GM12878 (cell line): ENCODE measurements at regions not wholly inside any gene's neighbourhood (a gene's known extent, or its start where the extent isn't known, plus 50 kb on each side); places are given as distances from the start of the nearest gene placed in this dataset.

ENCODE experiments used
- ATAC-seq: fragments of 200-7000 bp; cut with Tn5 transposase; 3 replicates; pipeline ENCODE4 v1.9.1; 2020; ENCODE audit warnings: mild to moderate bottlenecking, moderate library complexity
- BruUV-seq: library from RNA; stranded (reverse); fragments of 400-500 nt; replicated peaks from 2 replicates; lab custom pipeline; 2021; lab: Mats Ljungman, UMichigan
- CTCF ChIA-PET: fragments of 300-600 bp; sonication (Branson Sonifier 250); formaldehyde crosslinking; extraction: SDS; loops from one replicate; lab custom pipeline; 2021; ENCODE audit warnings: inconsistent platforms; lab: Yijun Ruan, JAX
- POLR2A ChIA-PET: fragments of 350-600 bp; formaldehyde crosslinking; extraction: SDS; loops from one replicate; lab custom pipeline; 2021; ENCODE audit warnings: inconsistent platforms; lab: Charles Lee
- RAD21 ChIA-PET: fragments of 300-600 bp; sonication (Branson Sonifier 250); formaldehyde crosslinking; loops from one replicate; lab custom pipeline; 2023; ENCODE audit warnings: antibody characterized with exemption; ENCODE audit not compliant: unreplicated experiment; lab: Charles Lee
- SMC1A ChIA-PET: fragments of 300-600 bp; sonication (Branson Sonifier 250); formaldehyde crosslinking; loops from one replicate; lab custom pipeline; 2023; ENCODE audit not compliant: unreplicated experiment, uncharacterized antibody; lab: Charles Lee
- DNase-seq: peaks from one replicate; pipeline ENCODE4 v3.0.0-alpha.2; 2011; ENCODE audit warnings: low read depth, low spot score
- FAIRE-seq: peaks from 3 replicates; lab custom pipeline; 2011; peaks lifted over from hg19 to GRCh38; lab: Jason Lieb, UNC
- H2AFZ ChIP-seq: 2 replicates; pipeline ENCODE4 v1.6.0; 2011; ENCODE audit warnings: low read depth, low read length, control low read depth; ENCODE audit not compliant: control insufficient read depth
- H3K27ac ChIP-seq: 2 replicates; pipeline ENCODE4 v1.5.1; 2011; ENCODE audit warnings: control low read depth; ENCODE audit not compliant: control insufficient read depth, insufficient read depth
- H3K27me3 ChIP-seq, 2 experiments: replicated peaks in 1 of 2; 2 replicates each; pipeline versions ENCODE4 v1.6.0 to v1.6.1; 2011; ENCODE audit warnings: low read length in 1 of 2; ENCODE audit not compliant: control insufficient read depth in 2 of 2, insufficient read depth in 2 of 2
- H3K36me3 ChIP-seq, 2 experiments: 2 replicates each; pipeline ENCODE4 v1.5.1; 2011; ENCODE audit warnings: low read length in 1 of 2; ENCODE audit not compliant: control insufficient read depth in 2 of 2, insufficient read depth in 2 of 2
- H3K4me1 ChIP-seq: 2 replicates; pipeline ENCODE4 v1.6.1; 2011; ENCODE audit warnings: mild to moderate bottlenecking, low read length, moderate library complexity, mixed read lengths; ENCODE audit not compliant: control insufficient read depth, insufficient read depth
- H3K4me2 ChIP-seq: 2 replicates; pipeline ENCODE4 v1.6.0; 2011; ENCODE audit warnings: control low read depth; ENCODE audit not compliant: control insufficient read depth, insufficient read depth
- H3K4me3 ChIP-seq: fragments of 200-600 bp; sonication (generic); 2 replicates; pipeline ENCODE4 v1.5.1; 2016
- H3K79me2 ChIP-seq: 2 replicates; pipeline ENCODE4 v1.6.0; 2011; ENCODE audit warnings: low read length; ENCODE audit not compliant: control insufficient read depth, insufficient read depth
- H3K9ac ChIP-seq: 2 replicates; pipeline ENCODE4 v1.8.0; 2011; ENCODE audit warnings: low read length, control low read depth, mixed read lengths; ENCODE audit not compliant: control insufficient read depth, insufficient read depth
- H3K9me3 ChIP-seq: replicated peaks from 3 replicates; pipeline ENCODE4 v1.5.1; 2011; ENCODE audit warnings: mild to moderate bottlenecking, low read length; ENCODE audit not compliant: control insufficient read depth, insufficient read depth
- H4K20me1 ChIP-seq: 2 replicates; pipeline ENCODE4 v1.6.0; 2011; ENCODE audit not compliant: control insufficient read depth, insufficient read depth
- BACH1 ChIP-seq: fragments of 450-650 bp; IDR thresholded peaks from 2 replicates; pipeline ENCODE4 v1.6.1; 2017; ENCODE audit warnings: mild to moderate bottlenecking, borderline replicate concordance
- CREM ChIP-seq: IDR thresholded peaks from 2 replicates; pipeline ENCODE4 v1.6.1; 2014; ENCODE audit warnings: antibody characterized with exemption, low read depth
- E2F8 ChIP-seq: fragments of 450-650 bp; IDR thresholded peaks from 2 replicates; pipeline ENCODE4 v1.6.1; 2018; ENCODE audit warnings: mild to moderate bottlenecking, low read depth, moderate library complexity; ENCODE audit not compliant: partially characterized antibody
- IKZF1 ChIP-seq: fragments of 450-650 bp; conservative IDR thresholded peaks from 2 replicates; pipeline ENCODE4 v1.6.1; 2017; ENCODE audit warnings: antibody characterized with exemption, mild to moderate bottlenecking
- MTA3 ChIP-seq: IDR thresholded peaks from 2 replicates; pipeline ENCODE4 v1.6.1; 2012; ENCODE audit warnings: low read length, inconsistent platforms, borderline replicate concordance
- NFYB ChIP-seq: IDR thresholded peaks from 2 replicates; pipeline ENCODE4 v1.6.1; 2011; ENCODE audit warnings: low read depth, mild to moderate bottlenecking, low read length, improper control_type of control experiment, moderate library complexity; ENCODE audit not compliant: insufficient read depth
- RAD21 ChIP-seq: IDR thresholded peaks from 2 replicates; pipeline ENCODE4 v1.6.1; 2011; ENCODE audit warnings: mild to moderate bottlenecking, low read depth, low read length, moderate library complexity; ENCODE audit not compliant: insufficient read depth
- REST ChIP-seq: IDR thresholded peaks from 2 replicates; pipeline ENCODE4 v1.6.1; 2012; ENCODE audit warnings: mild to moderate bottlenecking, low read depth, low read length
- USF1 ChIP-seq: IDR thresholded peaks from 2 replicates; pipeline ENCODE4 v1.6.1; 2011; ENCODE audit warnings: borderline replicate concordance, low read depth, mild to moderate bottlenecking, moderate library complexity, mixed read lengths, low read length; ENCODE audit not compliant: insufficient read depth; ENCODE audit errors: extremely low read length
- WGBS: methylation state at CpG from one replicate; pipeline ENCODE4 v1.1.6; 2016; ENCODE audit warnings: low lambda C conversion rate; ENCODE audit not compliant: insufficient replicate concordance, insufficient coverage; ENCODE audit errors: missing lambda C conversion rate; 5-methylcytosine and 5-hydroxymethylcytosine counted together
- in situ Hi-C: fragments of 300-500 bp; cut with MboI; formaldehyde crosslinking; loops from 9 replicates; pipeline ENCODE4 v1.14.3; 2018; ENCODE audit warnings: mixed read lengths
- intact Hi-C: fragments of 100-400 bp; cut with micrococcal nuclease; formaldehyde crosslinking; loops from one replicate; pipeline ENCODE4 v1.14.2; 2022; ENCODE audit not compliant: unreplicated experiment

GRCh38 chr1:99429754-99430153 is 165.5 kb downstream of the PLPPR4 start:
- ChIA-PET RAD21 (no interaction called here), SMC1A (no interaction called here), CTCF (no interaction called here), POLR2A (no interaction called here)
- Histone ChIP-seq H3K9me3 (no peaks in the 10 kb centered on the region), H3K27me3 (no peaks in the 10 kb centered on the region), H3K4me1 (no peaks in the 10 kb centered on the region), H3K36me3 (no peaks in the 10 kb centered on the region), H3K79me2 (no peaks in the 10 kb centered on the region), H4K20me1 (no peaks in the 10 kb centered on the region), H3K9ac (no peak overlapping the region), H3K4me3 (no peak overlapping the region), H3K4me2 (no peak overlapping the region), H3K27ac (no peak overlapping the region), H2AFZ (no peak overlapping the region)
- 0% methylated on average over 1 of the region's 1 CpG for WGBS
- TF ChIP-seq BACH1 (no peak), CREM (no peak), E2F8 (no peak)
- in situ Hi-C loops: no loop called here
- intact Hi-C loops: no loop called here
- FAIRE-seq (no peak), ATAC-seq (no peak), DNase-seq (no peak)
- BruUV-seq: no TSS peak

GRCh38 chr1:99438656-99439230 is 174.5 kb downstream of the PLPPR4 start:
- H3K79me2 ChIP-seq: no peaks in the 10 kb centered on the region
- ATAC-seq: no peak
- H3K4me2 ChIP-seq: no peak overlapping the region
- H3K4me3 ChIP-seq: no peak overlapping the region
- ChIA-PET RAD21 (no interaction called here), SMC1A (interaction anchor here (0.7 to 1.0 kb wide), 2 partner anchors 23 to 51 kb away, joined by 3 read pairs; no protein-coding TSS in a partner anchor), CTCF (interaction anchor here (1.0 kb wide), 1 partner anchor 10 kb away, joined by 3 read pairs; no protein-coding TSS in a partner anchor), POLR2A (no interaction called here)
- H2AFZ ChIP-seq: no peak overlapping the region
- H3K4me1 ChIP-seq: no peaks in the 10 kb centered on the region
- no peak overlapping the region for H3K27ac ChIP-seq
- DNase-seq: no peak
- TF ChIP-seq IKZF1 (no peak), RAD21 (no peak), USF1 (no peak), REST (no peak), MTA3 (no peak), NFYB (no peak)
- 23% methylated on average over 4 of the region's 4 CpGs for WGBS
- in situ Hi-C loops (no loop called here), intact Hi-C loops (no loop called here)
- no peak for FAIRE-seq
- no peaks in the 10 kb centered on the region for H3K9me3 ChIP-seq
- H3K27me3 ChIP-seq: no peaks in the 10 kb centered on the region
- no peak overlapping the region for H3K9ac ChIP-seq
- no peaks in the 10 kb centered on the region for H3K36me3 ChIP-seq
- no peaks in the 10 kb centered on the region for H4K20me1 ChIP-seq
- BruUV-seq: no TSS peak
